K562 (cell line): ENCODE measurements at regions not wholly inside any gene's neighbourhood (a gene's known extent, or its start where the extent isn't known, plus 50 kb on each side); places are given as distances from the start of the nearest gene placed in this dataset.

Experiments used
- ATAC-seq: fragments of 200-7000 bp; cut with Tn5 transposase; 3 replicates; pipeline ENCODE4 v1.9.1; 2020; ENCODE audit warnings: moderate library complexity
- BruUV-seq: library from RNA; stranded (reverse); fragments of 400-500 nt; replicated peaks from 2 replicates; lab custom pipeline; 2021; lab: Mats Ljungman, UMichigan
- CTCF ChIA-PET: fragments of 300-600 bp; formaldehyde crosslinking; extraction: SDS; loops from one replicate; lab custom pipeline; 2021; ENCODE audit warnings: low intra/inter-chr PET ratio; lab: Yijun Ruan, JAX
- POLR2A ChIA-PET: fragments of 300-600, 350-650 bp; sonication (Branson Sonifier 250); formaldehyde crosslinking; extraction: SDS; loops from one replicate; lab custom pipeline; 2021; ENCODE audit warnings: antibody characterized with exemption, inconsistent platforms; lab: Yijun Ruan, JAX
- DNase-seq, 4 experiments: peaks; one replicate each; pipeline versions ENCODE4 v3.0.0 to v3.0.0-alpha.2; 2011 to 2018; ENCODE audit warnings: low spot score in 3 of 4, mixed read lengths in 3 of 4; ENCODE audit errors: extremely low read depth in 1 of 4
- FAIRE-seq: peaks from 2 replicates; lab custom pipeline; 2011; peaks lifted over from hg19 to GRCh38; lab: Jason Lieb, UNC
- H2AFZ ChIP-seq: 2 replicates; pipeline ENCODE4 v1.6.0; 2011; ENCODE audit warnings: low read depth, low read length, control low read depth, inconsistent platforms
- H3K27ac ChIP-seq: fragments of 200-600 bp; 3 replicates; pipeline ENCODE4 v1.8.0; 2011; ENCODE audit warnings: low read depth, mild to moderate bottlenecking, control low read depth, inconsistent platforms, low read length, moderate library complexity, mixed read lengths; ENCODE audit errors: extremely low read depth
- H3K27me3 ChIP-seq, 2 experiments: fragments of 300-600 bp in 1 of 2; 2 replicates in 1 of 2; 3 replicates in 1 of 2; pipeline versions ENCODE4 v1.6.0 to v1.8.0; 2011; ENCODE audit warnings: inconsistent platforms in 2 of 2, low read length in 2 of 2, mild to moderate bottlenecking in 1 of 2, mixed read lengths in 1 of 2, moderate library complexity in 1 of 2; ENCODE audit not compliant: control insufficient read depth in 2 of 2, insufficient read depth in 2 of 2
- H3K36me3 ChIP-seq: fragments of 300-600 bp; 3 replicates; pipeline ENCODE4 v1.8.0; 2011; ENCODE audit warnings: mild to moderate bottlenecking, low read length, inconsistent platforms; ENCODE audit not compliant: control insufficient read depth, insufficient read depth
- H3K4me1 ChIP-seq, 2 experiments: fragments of 200-600 bp in 1 of 2; replicated peaks in 1 of 2; 2 replicates in 1 of 2; 3 replicates in 1 of 2; pipeline versions ENCODE4 v1.5.1 to v1.8.0; 2011; ENCODE audit warnings: inconsistent platforms in 2 of 2, low read length in 2 of 2, mild to moderate bottlenecking in 1 of 2, mixed read lengths in 1 of 2, moderate library complexity in 1 of 2; ENCODE audit not compliant: control insufficient read depth in 2 of 2, insufficient read depth in 2 of 2
- H3K4me2 ChIP-seq: 2 replicates; pipeline ENCODE4 v1.6.1; 2011; ENCODE audit warnings: low read length, control low read depth, inconsistent platforms, mixed read lengths; ENCODE audit not compliant: insufficient read depth
- H3K4me3 ChIP-seq: fragments of 200-600 bp; sonication (generic), shearing (Covaris generic); 2 replicates; pipeline ENCODE4 v1.5.1; 2016; ENCODE audit warnings: control low read depth, inconsistent platforms
- H3K79me2 ChIP-seq: fragments of 200-600 bp; 3 replicates; pipeline ENCODE4 v1.8.0; 2011; ENCODE audit warnings: low read length, inconsistent platforms; ENCODE audit not compliant: control insufficient read depth, insufficient read depth
- H3K9ac ChIP-seq, 2 experiments: 2 replicates each; pipeline versions ENCODE4 v1.6.0 to v1.6.1; 2011; ENCODE audit warnings: low read depth in 2 of 2, low read length in 2 of 2, control low read depth in 1 of 2, inconsistent platforms in 1 of 2, mild to moderate bottlenecking in 1 of 2, mixed read lengths in 1 of 2; ENCODE audit not compliant: insufficient read depth in 1 of 2
- H3K9me1 ChIP-seq: one replicate; pipeline ENCODE4 v1.6.0; 2011; ENCODE audit warnings: inconsistent platforms, mild to moderate bottlenecking, low read length, moderate library complexity; ENCODE audit not compliant: control insufficient read depth, insufficient read depth
- H3K9me3 ChIP-seq: replicated peaks from 2 replicates; pipeline ENCODE4 v1.5.1; 2011; ENCODE audit warnings: low read depth, low read length, inconsistent platforms; ENCODE audit not compliant: control insufficient read depth, insufficient read depth
- H4K20me1 ChIP-seq: replicated peaks from 2 replicates; pipeline ENCODE4 v1.6.1; 2011; ENCODE audit warnings: low read length, inconsistent platforms, mixed read lengths; ENCODE audit not compliant: control insufficient read depth, insufficient read depth
- ARID1B ChIP-seq: fragments of 450-650 bp; IDR thresholded peaks from 2 replicates; pipeline ENCODE4 v1.6.1; 2016; ENCODE audit warnings: antibody characterized with exemption, mild to moderate bottlenecking, inconsistent platforms
- FOXM1 ChIP-seq, 2 experiments: fragments of 450-650 bp in 1 of 2; sonication (generic) in 1 of 2; formaldehyde crosslinking in 1 of 2; IDR thresholded peaks; 2 replicates each; pipeline versions ENCODE4 v1.6.1 to v1.9.0; 2017 to 2022; ENCODE audit warnings: low read depth in 2 of 2, mild to moderate bottlenecking in 2 of 2, missing genetic modification reagents in 1 of 2, moderate library complexity in 1 of 2
- FUS ChIP-seq: fragments of 200-400 bp; formaldehyde crosslinking; optimal IDR thresholded peaks from 2 replicates; pipeline ENCODE3; 2017; ENCODE audit warnings: low read depth, low read length
- HDAC2 ChIP-seq: fragments of 450-650 bp; IDR thresholded peaks from 2 replicates; pipeline ENCODE4 v1.6.1; 2016; ENCODE audit warnings: mild to moderate bottlenecking
- HOXB6 ChIP-seq: fragments of 250-450 bp; sonication (Bioruptor Pico); IDR thresholded peaks from 2 replicates; pipeline ENCODE4 v1.5.1; 2022; ENCODE audit warnings: mild to moderate bottlenecking, borderline replicate concordance
- KAT7 ChIP-seq: sonication (generic); formaldehyde crosslinking; IDR thresholded peaks from 2 replicates; pipeline ENCODE4 v1.8.0; 2022; ENCODE audit warnings: missing genetic modification reagents, mild to moderate bottlenecking, borderline replicate concordance
- MBD2 ChIP-seq: sonication (generic); IDR thresholded peaks from 2 replicates; pipeline ENCODE4 v1.6.1; 2016; ENCODE audit warnings: low read depth, borderline replicate concordance
- NCOA6 ChIP-seq: fragments of 450-650 bp; IDR thresholded peaks from 2 replicates; pipeline ENCODE4 v1.6.1; 2017; ENCODE audit warnings: mild to moderate bottlenecking
- NUFIP1 ChIP-seq: fragments of 450-650 bp; IDR thresholded peaks from 2 replicates; pipeline ENCODE4 v1.6.1; 2018; ENCODE audit not compliant: partially characterized antibody
- PHTF2 ChIP-seq: fragments of 250-450 bp; sonication (Bioruptor Pico); IDR thresholded peaks from 2 replicates; pipeline ENCODE4 v1.5.0; 2021; ENCODE audit warnings: mild to moderate bottlenecking
- RAD21 ChIP-seq, 2 experiments: fragments of 250-450 bp in 1 of 2; fragments of 450-650 bp in 1 of 2; sonication (Bioruptor Pico) in 1 of 2; formaldehyde crosslinking in 1 of 2; IDR thresholded peaks in 1 of 2; conservative IDR thresholded peaks in 1 of 2; 2 replicates each; pipeline versions ENCODE4 v1.4.0 to v1.8.0; 2020 to 2022; ENCODE audit warnings: mild to moderate bottlenecking in 2 of 2, moderate library complexity in 1 of 2
- SMARCC2 ChIP-seq: fragments of 450-650 bp; IDR thresholded peaks from 2 replicates; pipeline ENCODE4 v1.6.1; 2017; ENCODE audit warnings: antibody characterized with exemption, moderate library complexity, mild to moderate bottlenecking, low read depth
- XRCC3 ChIP-seq: fragments of 450-650 bp; IDR thresholded peaks from 2 replicates; pipeline ENCODE4 v1.6.1; 2017; ENCODE audit warnings: mild to moderate bottlenecking, moderate library complexity
- ZNF408 ChIP-seq: fragments of 250-450 bp; sonication (Bioruptor Pico); IDR thresholded peaks from 2 replicates; pipeline ENCODE4 v1.4.0; 2020; ENCODE audit warnings: low read depth, mild to moderate bottlenecking, moderate library complexity
- WGBS: fragments of 100-300 bp; shearing (Covaris generic); methylation state at CpG from one replicate; pipeline ENCODE4 v1.1.6; 2016; ENCODE audit warnings: low coverage, mixed read lengths; ENCODE audit not compliant: insufficient coverage; ENCODE audit errors: missing lambda C conversion rate; 5-methylcytosine and 5-hydroxymethylcytosine counted together
- in situ Hi-C: fragments of 300-500 bp; cut with MboI; formaldehyde crosslinking; loops from 4 replicates; pipeline ENCODE4 v1.15.0; 2018; ENCODE audit warnings: inconsistent platforms, mixed read lengths
- intact Hi-C: fragments of 100-400 bp; cut with micrococcal nuclease; formaldehyde crosslinking; loops from 2 replicates; pipeline ENCODE4 v1.14.2; 2022
- TF ChIP-seq, protein P1 (sequence below), 2 experiments: fragments of 250-450 bp in 1 of 2; fragments of 450-650 bp in 1 of 2; sonication (Bioruptor Pico) in 1 of 2; IDR thresholded peaks; 2 replicates each; pipeline versions ENCODE4 v1.6.1 to v1.8.0; 2016 to 2021; ENCODE audit warnings: mild to moderate bottlenecking in 2 of 2, moderate library complexity in 2 of 2, missing compliant biosample characterization in 1 of 2, missing genetic modification characterization in 1 of 2

- TF ChIP-seq MBD2 (no peak), XRCC3 (no peak), RAD21 (CRISPR knock-in tag; conservative IDR thresholded peaks at IDR 0.05 in 1 of 2, IDR thresholded peaks at IDR 0.05 in 1 of 2) (no peak), FUS (no peak), FOXM1 (IDR thresholded peaks at IDR 0.05; ENCODE audit: low read depth) (no peak), FOXM1 (CRISPR knock-in tag; IDR thresholded peaks at IDR 0.05; ENCODE audit: low read depth) (no peak)
- TF ChIP-seq, all 486 proteins: peak for 0
Measured at GRCh38 chr4:123996718-123997510, 600.3 kb downstream of the SPRY1 start (continued).

GRCh38 chr4:123997776-123998449 is 601.3 kb downstream of the SPRY1 start:
- intact Hi-C loops (no loop called here), in situ Hi-C loops (no loop called here)
- no peak overlapping the region for H3K4me3 ChIP-seq
- no peak for ATAC-seq
- H2AFZ ChIP-seq = no peak overlapping the region
- H3K79me2 ChIP-seq = no peaks in the 10 kb centered on the region
- H4K20me1 ChIP-seq = no peaks in the 10 kb centered on the region
- no peak overlapping the region for H3K27ac ChIP-seq
- no peaks in the 10 kb centered on the region for H3K9me1 ChIP-seq
- WGBS = 0% methylated on average over 1 of the region's 1 CpG
- H3K9me3 ChIP-seq = no peaks in the 10 kb centered on the region; the same call in 1 of the 2 replicates
- H3K36me3 ChIP-seq = no peaks in the 10 kb centered on the region
- no peak overlapping the region for H3K4me2 ChIP-seq
- H3K9ac ChIP-seq = no peak overlapping the region
- CTCF ChIA-PET = no interaction called here
- H3K27me3 ChIP-seq = no peaks in the 10 kb centered on the region
- H3K4me1 ChIP-seq = no peaks in the 10 kb centered on the region
- POLR2A ChIA-PET = no interaction called here
- FAIRE-seq = no peak
- no TSS peak for BruUV-seq
- DNase-seq = no peak
- TF ChIP-seq NUFIP1 (no peak), HDAC2 (no peak), NCOA6 (no peak), SMARCC2 (no peak), PHTF2 (no peak), KAT7 (no peak), ZNF408 (CRISPR knock-in tag) (no peak), ARID1B (no peak), HOXB6 (CRISPR knock-in tag) (no peak)
- TF ChIP-seq, protein P1, sequence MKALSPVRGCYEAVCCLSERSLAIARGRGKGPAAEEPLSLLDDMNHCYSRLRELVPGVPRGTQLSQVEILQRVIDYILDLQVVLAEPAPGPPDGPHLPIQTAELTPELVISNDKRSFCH (CRISPR knock-in tag; IDR thresholded peaks at IDR 0.05) = no peak
- TF ChIP-seq, protein P1 (tag; IDR thresholded peaks at IDR 0.05) = no peak
